ENCODE measurements at regions not wholly inside any gene's neighbourhood (a gene's known extent, or its start where the extent isn't known, plus 50 kb on each side); places are given as distances from the start of the nearest gene placed in this dataset.

- Histone ChIP-seq H3K4me2 (ENCODE audit: low read length) (no peak overlapping the region), H3K79me2 (ENCODE audit: control insufficient read depth, insufficient read depth, low read length, poor library complexity) (no peaks in the 10 kb centered on the region), H3K36me3 (ENCODE audit: control insufficient read depth in 1 of 2, insufficient read depth in 2 of 2, low read length in 2 of 2) (no peaks in the 10 kb centered on the region), H3K79me1 (ENCODE audit: low read length) (no peaks in the 10 kb centered on the region), H2BK120ac (ENCODE audit: insufficient read depth, low read length, poor library complexity) (no peak overlapping the region), H4K91ac (ENCODE audit: low read depth, low read length) (no peak overlapping the region), H2BK12ac (ENCODE audit: low read length) (no peak overlapping the region), H4K8ac (ENCODE audit: low read depth, low read length) (no peak overlapping the region), H3K4ac (ENCODE audit: low read depth, low read length) (no peak overlapping the region), H4K12ac (ENCODE audit: low read depth, low read length) (no peak overlapping the region), H3K27me3 (ENCODE audit: insufficient read depth, low read length) (no peaks in the 10 kb centered on the region), H3K4me3 (ENCODE audit: low read depth, low read length) (no peak overlapping the region), H3K27ac (ENCODE audit: low read depth, low read length) (no peak overlapping the region), H3K9me3 (ENCODE audit: insufficient read depth, low read depth, low read length) (no peaks in the 10 kb centered on the region), H3K18ac (ENCODE audit: low read length) (no peak overlapping the region), H2BK5ac (ENCODE audit: low read depth, low read length, poor library complexity) (no peak overlapping the region), H3K4me1 (ENCODE audit: control insufficient read depth in 1 of 2, insufficient read depth in 2 of 2, low read length in 2 of 2) (peaks cover 0 to 2% of the 10 kb centered on the region in 2 experiments), H3K9ac (ENCODE audit: low read length) (no peak overlapping the region), H2AFZ (ENCODE audit: insufficient read depth, low read length, poor library complexity) (no peak overlapping the region), H3K23ac (ENCODE audit: low read length) (no peak overlapping the region), H2AK5ac (ENCODE audit: low read length) (no peak overlapping the region), H3K14ac (ENCODE audit: low read length) (no peak overlapping the region)
- no peak for DNase-seq
- whole genome bisulfite sequencing (ENCODE audit: extremely low coverage, insufficient coverage, insufficient read length): no CpG with 5 or more reads among the region's 5 CpGs
Measured at GRCh38 chr5:91830361-91830953, 447.3 kb upstream of the ARRDC3 start.

GRCh38 chr5:91825618-91826017, 442.5 kb upstream of the ARRDC3 start:
- H3K9me3 ChIP-seq (ENCODE audit: insufficient read depth, low read depth, low read length): no peaks in the 10 kb centered on the region
- H3K27me3 ChIP-seq (ENCODE audit: insufficient read depth, low read length): no peaks in the 10 kb centered on the region
- no peaks in the 10 kb centered on the region for H3K79me1 ChIP-seq (ENCODE audit: low read length)
- H3K9ac ChIP-seq (ENCODE audit: low read length): no peak overlapping the region
- H2BK12ac ChIP-seq (ENCODE audit: low read length): no peak overlapping the region
- no peak overlapping the region for H2BK120ac ChIP-seq (ENCODE audit: insufficient read depth, low read length, poor library complexity)
- H2BK5ac ChIP-seq (ENCODE audit: low read depth, low read length, poor library complexity): no peak overlapping the region
- no peak overlapping the region for H3K18ac ChIP-seq (ENCODE audit: low read length)
- H3K36me3 ChIP-seq (ENCODE audit: control insufficient read depth in 1 of 2, insufficient read depth in 2 of 2, low read length in 2 of 2): no peaks in the 10 kb centered on the region
- no peak overlapping the region for H4K12ac ChIP-seq (ENCODE audit: low read depth, low read length)
- no peak overlapping the region for H4K91ac ChIP-seq (ENCODE audit: low read depth, low read length)
- no peaks in the 10 kb centered on the region for H3K79me2 ChIP-seq (ENCODE audit: control insufficient read depth, insufficient read depth, low read length, poor library complexity)
- no peak overlapping the region for H4K8ac ChIP-seq (ENCODE audit: low read depth, low read length)
- no peak for DNase-seq
- no peak overlapping the region for H3K4ac ChIP-seq (ENCODE audit: low read depth, low read length)
- no peak overlapping the region for H2AFZ ChIP-seq (ENCODE audit: insufficient read depth, low read length, poor library complexity)
- no peak overlapping the region for H3K27ac ChIP-seq (ENCODE audit: low read depth, low read length)
- WGBS (ENCODE audit: extremely low coverage, insufficient coverage, insufficient read length): no CpG with 5 or more reads among the region's 4 CpGs
- H3K4me2 ChIP-seq (ENCODE audit: low read length): no peak overlapping the region
- H2AK5ac ChIP-seq (ENCODE audit: low read length): no peak overlapping the region
- H3K4me1 ChIP-seq (ENCODE audit: control insufficient read depth in 1 of 2, insufficient read depth in 2 of 2, low read length in 2 of 2): no peaks in the 10 kb centered on the region
- H3K14ac ChIP-seq (ENCODE audit: low read length): no peak overlapping the region
- no peak overlapping the region for H3K4me3 ChIP-seq (ENCODE audit: low read depth, low read length)
- no peak overlapping the region for H3K23ac ChIP-seq (ENCODE audit: low read length)

GRCh38 chr5:91824406-91824805, 441.3 kb upstream of the ARRDC3 start:
- no peaks in the 10 kb centered on the region for H3K36me3 ChIP-seq (ENCODE audit: control insufficient read depth in 1 of 2, insufficient read depth in 2 of 2, low read length in 2 of 2)
- H3K79me2 ChIP-seq (ENCODE audit: control insufficient read depth, insufficient read depth, low read length, poor library complexity): no peaks in the 10 kb centered on the region
- H3K9ac ChIP-seq (ENCODE audit: low read length): no peak overlapping the region
- no peak overlapping the region for H3K18ac ChIP-seq (ENCODE audit: low read length)
- H3K27ac ChIP-seq (ENCODE audit: low read depth, low read length): no peak overlapping the region
- H4K12ac ChIP-seq (ENCODE audit: low read depth, low read length): no peak overlapping the region
- no peak overlapping the region for H2BK5ac ChIP-seq (ENCODE audit: low read depth, low read length, poor library complexity)
- H3K9me3 ChIP-seq (ENCODE audit: insufficient read depth, low read depth, low read length): no peaks in the 10 kb centered on the region
- no peak overlapping the region for H3K14ac ChIP-seq (ENCODE audit: low read length)
- no peak overlapping the region for H4K91ac ChIP-seq (ENCODE audit: low read depth, low read length)
- no peak overlapping the region for H3K4me2 ChIP-seq (ENCODE audit: low read length)
- no peaks in the 10 kb centered on the region for H3K27me3 ChIP-seq (ENCODE audit: insufficient read depth, low read length)
- no peak overlapping the region for H3K4me3 ChIP-seq (ENCODE audit: low read depth, low read length)
- H3K79me1 ChIP-seq (ENCODE audit: low read length): no peaks in the 10 kb centered on the region
- H4K8ac ChIP-seq (ENCODE audit: low read depth, low read length): no peak overlapping the region
- no peak overlapping the region for H3K23ac ChIP-seq (ENCODE audit: low read length)
- H3K4me1 ChIP-seq (ENCODE audit: control insufficient read depth in 1 of 2, insufficient read depth in 2 of 2, low read length in 2 of 2): no peaks in the 10 kb centered on the region
- no peak overlapping the region for H2AK5ac ChIP-seq (ENCODE audit: low read length)
- no peak overlapping the region for H2BK120ac ChIP-seq (ENCODE audit: insufficient read depth, low read length, poor library complexity)
- no CpG with 5 or more reads among the region's 2 CpGs for WGBS (ENCODE audit: extremely low coverage, insufficient coverage, insufficient read length)
- DNase-seq: no peak
- H2BK12ac ChIP-seq (ENCODE audit: low read length): no peak overlapping the region
- no peak overlapping the region for H3K4ac ChIP-seq (ENCODE audit: low read depth, low read length)
- no peak overlapping the region for H2AFZ ChIP-seq (ENCODE audit: insufficient read depth, low read length, poor library complexity)

GRCh38 chr5:91820874-91821273, 437.8 kb upstream of the ARRDC3 start:
- H3K79me2 ChIP-seq (ENCODE audit: control insufficient read depth, insufficient read depth, low read length, poor library complexity): no peaks in the 10 kb centered on the region
- H3K4me2 ChIP-seq (ENCODE audit: low read length): no peak overlapping the region
- H4K91ac ChIP-seq (ENCODE audit: low read depth, low read length): no peak overlapping the region
- no peaks in the 10 kb centered on the region for H3K4me1 ChIP-seq (ENCODE audit: control insufficient read depth in 1 of 2, insufficient read depth in 2 of 2, low read length in 2 of 2)
- H2AFZ ChIP-seq (ENCODE audit: insufficient read depth, low read length, poor library complexity): no peak overlapping the region
- no peak overlapping the region for H2AK5ac ChIP-seq (ENCODE audit: low read length)
- no peak overlapping the region for H3K18ac ChIP-seq (ENCODE audit: low read length)
- no peaks in the 10 kb centered on the region for H3K9me3 ChIP-seq (ENCODE audit: insufficient read depth, low read depth, low read length)
- no peak overlapping the region for H3K4ac ChIP-seq (ENCODE audit: low read depth, low read length)
- no peak overlapping the region for H2BK12ac ChIP-seq (ENCODE audit: low read length)
- no peaks in the 10 kb centered on the region for H3K36me3 ChIP-seq (ENCODE audit: control insufficient read depth in 1 of 2, insufficient read depth in 2 of 2, low read length in 2 of 2)
- no peak overlapping the region for H3K4me3 ChIP-seq (ENCODE audit: low read depth, low read length)
- H3K27ac ChIP-seq (ENCODE audit: low read depth, low read length): no peak overlapping the region
- H2BK5ac ChIP-seq (ENCODE audit: low read depth, low read length, poor library complexity): no peak overlapping the region
- H3K27me3 ChIP-seq (ENCODE audit: insufficient read depth, low read length): no peaks in the 10 kb centered on the region
- H4K8ac ChIP-seq (ENCODE audit: low read depth, low read length): no peak overlapping the region
- no peaks in the 10 kb centered on the region for H3K79me1 ChIP-seq (ENCODE audit: low read length)
- no peak overlapping the region for H3K23ac ChIP-seq (ENCODE audit: low read length)
- no peak overlapping the region for H2BK120ac ChIP-seq (ENCODE audit: insufficient read depth, low read length, poor library complexity)
- no peak for DNase-seq
- no peak overlapping the region for H3K9ac ChIP-seq (ENCODE audit: low read length)
- H4K12ac ChIP-seq (ENCODE audit: low read depth, low read length): no peak overlapping the region
- H3K14ac ChIP-seq (ENCODE audit: low read length): no peak overlapping the region
